NAMALWA (cell line): ENCODE measurements at regions not wholly inside any gene's neighbourhood (a gene's known extent, or its start where the extent isn't known, plus 50 kb on each side); places are given as distances from the start of the nearest gene placed in this dataset.

Experiments used
- DNase-seq: peaks from one replicate; pipeline ENCODE4 v3.0.0-alpha.2; 2015; ENCODE audit warnings: low spot score

DNA sequence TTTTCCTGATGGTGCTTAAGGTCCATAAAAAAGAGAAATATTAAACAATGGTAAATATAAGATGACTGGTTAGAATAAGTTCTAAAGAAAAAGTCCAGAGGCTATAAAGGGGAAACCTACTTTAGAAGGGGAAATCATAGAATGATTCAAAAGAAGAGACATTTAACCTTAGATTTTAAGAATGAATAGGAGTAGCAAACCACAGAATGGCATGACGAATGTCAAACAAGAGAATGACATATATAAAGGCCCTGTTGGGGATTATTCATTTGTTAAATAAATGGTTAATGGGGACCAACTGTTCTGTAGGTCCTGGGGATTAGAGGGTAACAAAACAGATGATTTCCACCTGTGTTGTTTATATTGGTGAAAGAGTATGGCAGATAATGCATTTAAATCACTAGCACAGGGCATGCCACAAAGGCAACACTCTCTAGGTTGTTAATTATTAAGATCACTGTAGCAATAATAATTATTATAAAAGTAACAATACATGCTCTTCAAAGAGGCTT lies 495.2 kb upstream of the GRIA1 start:
- no peak for DNase-seq

DNA sequence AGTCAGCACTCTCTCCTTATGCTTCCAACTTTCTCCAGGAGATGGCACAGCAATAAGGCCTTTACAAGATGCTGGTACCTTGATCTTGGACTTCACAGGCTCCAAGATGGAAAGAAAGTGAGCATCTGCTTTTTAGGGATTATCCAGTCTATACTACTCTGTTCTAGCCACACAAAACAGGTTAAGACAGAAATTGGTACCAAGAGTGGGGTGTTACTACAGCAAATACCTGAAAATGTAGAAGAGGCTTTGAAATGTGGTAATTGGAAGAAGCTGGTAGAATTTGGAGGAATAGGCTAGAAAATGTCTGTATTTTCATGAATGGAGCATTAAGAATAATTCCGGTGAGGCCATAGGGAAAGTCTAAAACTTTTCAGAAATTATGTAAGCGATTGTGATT lies 484.8 kb upstream of the GRIA1 start:
- no peak for DNase-seq

- DNase-seq: no peak
Observed at GRCh38 chr5:153006681-153007080, 483.8 kb upstream of the GRIA1 start.

DNA sequence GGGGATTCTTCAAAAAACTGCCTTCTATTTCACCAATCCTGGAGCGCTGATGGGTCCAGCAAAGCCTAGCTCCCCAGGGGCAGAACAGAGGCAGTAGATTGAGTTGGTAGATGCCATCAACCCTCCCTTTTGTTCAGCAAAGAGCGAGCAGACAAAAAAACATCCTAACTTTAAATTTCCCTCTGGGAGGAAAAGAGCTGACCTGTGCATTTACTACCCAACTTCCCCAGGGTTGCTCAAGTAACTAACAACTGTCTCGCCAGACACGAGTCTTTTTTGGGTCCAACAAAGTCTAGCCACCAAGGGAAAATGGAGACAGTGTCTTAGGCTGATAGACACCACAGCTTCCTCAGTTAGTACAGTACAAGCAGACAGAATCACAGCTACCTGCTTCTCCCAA lies 476.3 kb upstream of the GRIA1 start:
- DNase-seq: no peak

DNA sequence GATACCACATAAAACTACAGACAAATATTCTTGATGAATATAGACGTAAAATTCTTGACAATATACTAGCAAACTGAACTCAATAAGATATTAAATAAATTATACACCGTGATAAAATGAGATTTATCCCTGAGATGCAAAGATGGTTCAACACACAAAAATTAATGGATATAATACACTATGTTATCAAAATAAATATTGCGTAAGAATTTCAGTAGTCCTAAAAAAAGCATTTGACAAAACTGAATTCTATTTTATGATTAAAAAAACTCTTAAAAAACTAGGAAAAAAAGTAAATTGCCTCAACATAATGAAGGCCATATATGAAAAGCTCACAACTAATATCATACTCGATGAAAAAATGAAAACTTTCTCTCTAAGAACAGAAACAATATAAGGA lies 472.3 kb upstream of the GRIA1 start:
- DNase-seq: no peak

- DNase-seq: no peak
Observed at GRCh38 chr5:153030755-153031725, 459.4 kb upstream of the GRIA1 start.

- no peak for DNase-seq
Observed at GRCh38 chr5:153039501-153039900, 451.0 kb upstream of the GRIA1 start.

DNA sequence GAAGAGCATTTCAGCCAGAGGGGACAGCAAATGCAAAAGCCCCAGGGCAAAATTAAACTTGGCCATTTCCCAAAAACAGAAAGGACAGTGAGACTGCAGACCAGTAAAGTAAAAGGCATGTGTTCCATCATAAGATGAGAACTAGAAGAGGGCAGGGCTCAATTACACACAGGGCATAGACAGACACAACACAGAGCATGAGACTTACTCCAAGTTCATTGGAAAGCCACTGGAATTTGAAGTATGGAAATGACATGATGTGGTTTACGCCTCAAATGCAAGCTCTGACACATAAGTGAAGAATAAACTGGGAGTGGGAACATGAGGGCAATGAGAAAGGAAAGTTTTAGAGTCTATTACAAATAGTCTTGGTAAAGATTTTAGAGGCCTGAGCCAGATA lies 446.6 kb upstream of the GRIA1 start:
- DNase-seq: no peak

- DNase-seq: no peak
Observed at GRCh38 chr5:153050496-153051179, 439.8 kb upstream of the GRIA1 start.

DNA sequence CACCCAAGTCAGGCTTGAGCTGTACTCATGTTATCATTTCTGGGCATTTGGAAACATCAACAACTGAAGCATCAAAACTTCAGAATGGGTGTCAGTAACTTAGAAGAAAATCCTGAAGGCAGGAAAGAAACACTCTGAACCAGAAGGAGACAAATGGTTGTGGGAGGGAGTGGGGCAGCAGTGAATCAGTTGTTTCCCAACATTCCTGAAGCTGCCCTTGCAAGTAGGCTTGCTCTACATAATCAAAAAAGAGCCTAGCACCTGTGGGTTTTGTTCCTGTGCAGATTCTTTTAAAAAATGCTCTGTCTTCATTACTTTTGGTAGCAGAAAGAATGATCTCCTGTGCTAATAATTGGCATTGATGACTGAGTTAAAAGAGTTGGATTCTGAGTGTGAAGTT lies 424.2 kb upstream of the GRIA1 start:
- no peak for DNase-seq

DNA sequence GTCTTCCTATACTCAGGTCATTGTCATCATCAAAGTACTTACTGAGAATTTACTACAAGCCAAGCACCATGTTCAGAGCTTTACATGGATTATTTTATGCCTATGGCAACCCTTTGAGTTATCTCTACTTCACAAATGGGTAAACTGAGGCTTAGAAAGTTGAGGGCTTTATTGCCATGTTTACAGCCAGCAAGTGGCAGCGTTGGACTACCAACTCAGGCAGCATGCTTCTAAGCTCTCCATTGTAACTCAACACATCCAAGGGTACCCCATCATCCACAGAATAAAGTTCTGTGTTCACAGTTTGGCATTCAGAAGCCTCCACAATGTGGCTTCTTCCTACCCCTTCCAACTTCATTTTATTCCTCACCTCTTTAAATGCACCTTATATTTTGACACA lies 422.6 kb upstream of the GRIA1 start:
- no peak for DNase-seq

GRCh38 chr5:153079396-153079795 lies 411.1 kb upstream of the GRIA1 start:
- DNase-seq: no peak

DNA sequence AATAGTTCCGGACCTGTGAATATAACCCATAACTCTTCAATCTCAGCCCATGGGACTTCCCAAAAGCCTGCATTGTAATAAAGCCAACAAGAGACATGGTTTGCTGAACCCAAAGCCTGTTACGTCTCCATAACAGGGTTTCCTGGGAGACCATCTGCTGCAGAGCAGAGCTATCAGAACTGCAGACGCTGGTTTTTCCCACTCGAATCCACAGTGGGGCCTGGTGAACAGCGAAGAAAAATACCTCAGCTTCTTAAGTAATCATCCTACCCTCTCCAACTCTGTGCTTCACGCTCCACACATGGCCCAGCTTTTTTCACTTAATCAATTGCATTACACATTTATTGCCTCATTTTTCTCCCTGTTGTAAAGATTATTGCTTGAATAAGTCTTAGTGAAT lies 409.5 kb upstream of the GRIA1 start:
- DNase-seq: no peak

DNA sequence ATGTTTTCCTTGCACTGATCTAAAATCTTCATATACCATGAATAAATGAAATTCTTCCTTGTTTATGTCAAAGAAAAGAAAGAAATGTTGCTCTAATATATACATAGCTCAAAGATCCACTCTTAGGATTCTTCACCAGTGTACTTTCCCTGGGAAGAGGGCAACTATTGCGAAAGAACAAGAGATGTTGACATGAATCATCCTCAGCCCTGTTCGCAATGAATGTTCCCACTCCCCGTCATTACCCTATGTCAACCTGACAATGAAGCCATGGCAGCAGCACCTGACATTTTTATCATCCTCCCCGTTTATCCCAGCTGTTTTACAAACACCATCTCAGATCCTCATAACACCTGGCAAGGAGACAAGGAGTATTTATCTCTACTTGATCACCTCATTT lies 409.1 kb upstream of the GRIA1 start:
- DNase-seq: no peak

DNA sequence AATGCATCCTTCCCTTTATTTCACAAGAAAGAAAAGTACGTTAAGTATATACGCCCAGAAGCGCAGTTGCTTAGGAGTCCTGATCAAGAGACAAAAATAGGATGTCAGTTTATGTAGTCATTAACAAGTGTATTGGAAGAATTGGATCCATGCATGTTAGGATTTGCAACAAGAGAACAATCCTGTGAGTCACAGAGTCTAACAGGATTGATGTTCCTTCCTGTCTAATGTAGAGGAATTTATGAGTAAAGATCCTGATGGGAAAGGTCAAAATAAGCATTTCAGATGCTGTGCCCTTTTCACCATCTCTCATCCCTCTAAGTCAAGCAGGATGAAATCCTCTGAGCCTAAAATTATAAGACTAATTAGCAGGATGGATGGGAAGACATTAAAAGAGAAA lies 406.0 kb upstream of the GRIA1 start:
- no peak for DNase-seq

- no peak for DNase-seq
Observed at GRCh38 chr5:153086486-153086885, 404.0 kb upstream of the GRIA1 start.

- DNase-seq: no peak
Observed at GRCh38 chr5:153088538-153088937, 401.9 kb upstream of the GRIA1 start.

- no peak for DNase-seq
Observed at GRCh38 chr5:153094333-153094732, 396.1 kb upstream of the GRIA1 start.

GRCh38 chr5:153096381-153096780 lies 394.1 kb upstream of the GRIA1 start:
- DNase-seq: no peak

- DNase-seq: no peak
Observed at GRCh38 chr5:153099328-153099727, 391.1 kb upstream of the GRIA1 start.

GRCh38 chr5:153101235-153102180 lies 389.0 kb upstream of the GRIA1 start:
- no peak for DNase-seq

DNA sequence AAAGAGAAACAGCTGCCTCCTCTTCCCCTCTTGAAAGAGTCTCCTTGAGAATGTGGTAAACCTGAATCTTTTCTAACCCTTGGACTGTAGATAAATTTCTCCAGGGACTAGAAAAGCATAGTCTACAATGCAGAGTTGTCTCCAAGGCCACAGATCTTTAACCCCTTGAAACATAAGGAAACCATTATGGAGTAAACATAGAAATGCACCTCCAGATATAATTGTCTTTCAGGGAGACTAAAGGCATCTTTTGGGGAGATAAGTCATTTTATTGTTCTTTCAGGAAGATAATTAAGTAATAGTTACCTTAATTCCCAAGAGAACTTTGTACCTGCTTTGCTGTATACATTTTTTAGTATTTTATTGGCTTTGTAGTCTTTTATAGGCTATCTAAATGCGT lies 373.6 kb upstream of the GRIA1 start:
- DNase-seq: no peak
